Hepatocyte (in vitro differentiated cells): ENCODE measurements at regions not wholly inside any gene's neighbourhood (a gene's known extent, or its start where the extent isn't known, plus 50 kb on each side); places are given as distances from the start of the nearest gene placed in this dataset.

Experiments
- DNase-seq: peaks from one replicate; pipeline ENCODE4 v3.0.0-alpha.2; 2016; ENCODE audit warnings: low spot score
- H2AFZ ChIP-seq: fragments of 200-600 bp; sonication (generic); 2 replicates; pipeline ENCODE4 v1.6.0; 2016; ENCODE audit warnings: antibody characterized with exemption, mild to moderate bottlenecking
- H3K27ac ChIP-seq: fragments of 200-600 bp; sonication (generic); 2 replicates; pipeline ENCODE4 v1.5.1; 2016; ENCODE audit warnings: mild to moderate bottlenecking
- H3K27me3 ChIP-seq: fragments of 200-600 bp; sonication (generic); 2 replicates; pipeline ENCODE4 v1.6.1; 2016
- H3K36me3 ChIP-seq: fragments of 200-600 bp; sonication (generic); replicated peaks from 2 replicates; pipeline ENCODE4 v1.5.1; 2016; ENCODE audit warnings: low read depth; ENCODE audit not compliant: insufficient read depth
- H3K4me1 ChIP-seq: fragments of 200-600 bp; sonication (generic); 2 replicates; pipeline ENCODE4 v1.5.1; 2016; ENCODE audit warnings: mild to moderate bottlenecking, moderate library complexity; ENCODE audit not compliant: insufficient read depth
- H3K4me2 ChIP-seq: fragments of 200-600 bp; sonication (generic); 2 replicates; pipeline ENCODE4 v1.6.0; 2016
- H3K4me3 ChIP-seq: fragments of 200-600 bp; sonication (generic); 2 replicates; pipeline ENCODE4 v1.5.1; 2016; ENCODE audit warnings: mild to moderate bottlenecking
- H3K79me2 ChIP-seq: fragments of 200-600 bp; sonication (generic); 2 replicates; pipeline ENCODE4 v1.6.0; 2017; ENCODE audit warnings: mild to moderate bottlenecking
- H3K9me2 ChIP-seq: fragments of 200-600 bp; sonication (generic); replicated peaks from 2 replicates; pipeline ENCODE4 v1.6.0; 2017; ENCODE audit warnings: mild to moderate bottlenecking; ENCODE audit not compliant: insufficient read depth
- H3K9me3 ChIP-seq: fragments of 200-600 bp; sonication (generic); 2 replicates; pipeline ENCODE4 v1.5.1; 2016; ENCODE audit warnings: low read depth, mild to moderate bottlenecking
- H4K20me1 ChIP-seq: fragments of 200-600 bp; sonication (generic); 2 replicates; pipeline ENCODE4 v1.6.0; 2016; ENCODE audit warnings: mild to moderate bottlenecking; ENCODE audit not compliant: insufficient read depth, poor library complexity, severe bottlenecking
- EZH2 ChIP-seq: fragments of 200-600 bp; sonication (generic); IDR thresholded peaks from 2 replicates; pipeline ENCODE4 v1.6.1; 2016; ENCODE audit warnings: antibody characterized with exemption, mild to moderate bottlenecking, borderline replicate concordance
- EZH2phosphoT487 ChIP-seq: fragments of 200-600 bp; sonication (generic); IDR thresholded peaks from one replicate; pipeline ENCODE4 v1.6.1; 2018; ENCODE audit warnings: antibody characterized with exemption, mild to moderate bottlenecking, low read depth, moderate library complexity; ENCODE audit not compliant: unreplicated experiment, severe bottlenecking
- WGBS: methylation state at CpG from one replicate; pipeline ENCODE4 v1.1.6; 2016; ENCODE audit warnings: low lambda C conversion rate; ENCODE audit errors: missing lambda C conversion rate; 5-methylcytosine and 5-hydroxymethylcytosine counted together
- TF ChIP-seq, protein P1 (sequence below): fragments of 200-600 bp; sonication (generic); IDR thresholded peaks from 2 replicates; pipeline ENCODE4 v1.5.1; 2016; ENCODE audit warnings: antibody characterized with exemption, mild to moderate bottlenecking; ENCODE audit not compliant: poor library complexity

DNA sequence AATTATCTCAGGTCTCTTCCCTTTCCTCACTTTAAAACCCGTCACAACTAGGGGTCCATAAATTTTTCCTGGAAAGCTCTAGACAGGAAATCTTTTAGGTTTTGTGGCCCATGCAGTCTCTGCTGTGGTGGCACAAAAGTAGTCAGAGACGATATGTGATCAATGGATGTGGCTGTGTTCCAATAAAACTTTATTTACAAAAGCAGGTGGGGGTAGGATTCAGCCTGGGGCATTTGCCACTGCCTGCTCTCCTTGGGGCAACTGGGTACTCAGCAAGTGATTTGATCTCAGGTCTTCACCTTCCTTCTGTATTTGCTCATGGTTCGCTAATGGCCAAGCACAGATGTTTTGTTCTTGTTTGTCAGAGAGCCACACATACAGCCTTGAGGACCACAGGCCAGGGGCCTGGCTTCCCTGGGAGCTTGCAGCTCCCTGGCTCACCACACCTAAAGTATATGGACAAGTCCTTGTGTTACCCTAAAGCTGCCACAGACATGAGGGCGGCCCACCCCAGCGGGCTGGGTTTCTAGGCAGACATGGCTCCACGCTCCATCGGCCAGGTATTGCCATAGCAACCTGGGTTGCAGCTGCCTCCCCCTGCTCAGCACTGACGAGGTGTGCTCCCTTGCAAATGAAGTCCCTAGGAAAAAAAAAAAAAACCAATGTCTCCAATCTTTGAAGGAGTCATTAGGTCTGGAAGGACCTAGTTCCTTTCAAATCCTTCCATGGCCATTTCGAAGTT is 89.7 kb upstream of the YWHAQ start:
- Histone ChIP-seq H3K79me2 (no peaks in the 10 kb centered on the region), H3K27ac (no peak overlapping the region), H3K36me3 (no peaks in the 10 kb centered on the region), H3K4me1 (no peaks in the 10 kb centered on the region), H4K20me1 (no peaks in the 10 kb centered on the region), H3K9me2 (no peaks in the 10 kb centered on the region), H2AFZ (no peak overlapping the region), H3K4me2 (no peak overlapping the region), H3K9me3 (no peaks in the 10 kb centered on the region), H3K27me3 (no peaks in the 10 kb centered on the region), H3K4me3 (no peak overlapping the region)
- no peak for DNase-seq
- WGBS: 95% methylated on average over 9 of the region's 9 CpGs
- TF ChIP-seq, protein P1, sequence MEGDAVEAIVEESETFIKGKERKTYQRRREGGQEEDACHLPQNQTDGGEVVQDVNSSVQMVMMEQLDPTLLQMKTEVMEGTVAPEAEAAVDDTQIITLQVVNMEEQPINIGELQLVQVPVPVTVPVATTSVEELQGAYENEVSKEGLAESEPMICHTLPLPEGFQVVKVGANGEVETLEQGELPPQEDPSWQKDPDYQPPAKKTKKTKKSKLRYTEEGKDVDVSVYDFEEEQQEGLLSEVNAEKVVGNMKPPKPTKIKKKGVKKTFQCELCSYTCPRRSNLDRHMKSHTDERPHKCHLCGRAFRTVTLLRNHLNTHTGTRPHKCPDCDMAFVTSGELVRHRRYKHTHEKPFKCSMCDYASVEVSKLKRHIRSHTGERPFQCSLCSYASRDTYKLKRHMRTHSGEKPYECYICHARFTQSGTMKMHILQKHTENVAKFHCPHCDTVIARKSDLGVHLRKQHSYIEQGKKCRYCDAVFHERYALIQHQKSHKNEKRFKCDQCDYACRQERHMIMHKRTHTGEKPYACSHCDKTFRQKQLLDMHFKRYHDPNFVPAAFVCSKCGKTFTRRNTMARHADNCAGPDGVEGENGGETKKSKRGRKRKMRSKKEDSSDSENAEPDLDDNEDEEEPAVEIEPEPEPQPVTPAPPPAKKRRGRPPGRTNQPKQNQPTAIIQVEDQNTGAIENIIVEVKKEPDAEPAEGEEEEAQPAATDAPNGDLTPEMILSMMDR: no peak
- no peak for TF ChIP-seq EZH2
- TF ChIP-seq EZH2phosphoT487: no peak

- DNase-seq: no peak
- no peaks in the 10 kb centered on the region for H4K20me1 ChIP-seq
- no peak overlapping the region for H3K27ac ChIP-seq
- WGBS: 79% methylated on average over 7 of the region's 7 CpGs
- no peaks in the 10 kb centered on the region for H3K36me3 ChIP-seq
- no peaks in the 10 kb centered on the region for H3K9me3 ChIP-seq
- H3K79me2 ChIP-seq: no peaks in the 10 kb centered on the region
- H3K27me3 ChIP-seq: no peaks in the 10 kb centered on the region
- H3K4me3 ChIP-seq: no peak overlapping the region
- no peaks in the 10 kb centered on the region for H3K4me1 ChIP-seq
- no peaks in the 10 kb centered on the region for H3K9me2 ChIP-seq
- H2AFZ ChIP-seq: no peak overlapping the region
- H3K4me2 ChIP-seq: no peak overlapping the region
- TF ChIP-seq EZH2phosphoT487 (no peak), EZH2 (no peak)
- TF ChIP-seq, protein P1: no peak
These were observed 90.5 kb upstream of the YWHAQ start for GRCh38 chr2:9721344-9721743.

DNA sequence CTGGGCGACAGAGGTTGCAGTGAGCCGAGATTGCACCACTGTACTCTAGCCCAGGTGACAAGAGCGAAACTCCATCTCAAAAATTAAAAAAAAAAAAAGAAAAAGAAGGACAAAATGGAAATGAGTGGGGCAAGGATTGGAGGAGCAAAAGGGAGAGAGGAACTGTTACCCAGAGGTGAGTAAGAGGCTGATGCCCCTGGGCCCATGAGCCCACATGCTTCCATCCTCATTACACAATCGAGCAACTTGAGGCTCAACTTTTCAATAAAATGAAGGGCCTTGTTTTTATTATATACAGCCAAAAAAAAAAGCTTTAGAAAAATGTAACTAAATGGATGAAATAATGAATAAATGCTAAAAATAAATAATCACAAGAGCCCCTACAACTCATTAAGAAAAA is 91.7 kb upstream of the YWHAQ start:
- DNase-seq: no peak
- no peaks in the 10 kb centered on the region for H3K36me3 ChIP-seq
- no peaks in the 10 kb centered on the region for H4K20me1 ChIP-seq
- no peaks in the 10 kb centered on the region for H3K9me3 ChIP-seq
- no peak overlapping the region for H3K4me3 ChIP-seq
- H3K4me2 ChIP-seq: no peak overlapping the region
- 97% methylated on average over 3 of the region's 4 CpGs for WGBS
- H3K9me2 ChIP-seq: no peaks in the 10 kb centered on the region
- H2AFZ ChIP-seq: no peak overlapping the region
- H3K27me3 ChIP-seq: no peaks in the 10 kb centered on the region
- H3K79me2 ChIP-seq: no peaks in the 10 kb centered on the region
- no peak for TF ChIP-seq EZH2
- TF ChIP-seq, protein P1: no peak
- TF ChIP-seq EZH2phosphoT487: no peak
- H3K4me1 ChIP-seq: no peaks in the 10 kb centered on the region
- H3K27ac ChIP-seq: no peak overlapping the region

GRCh38 chr2:9724565-9724964 is 93.8 kb upstream of the YWHAQ start:
- no peaks in the 10 kb centered on the region for H3K9me2 ChIP-seq
- no peak overlapping the region for H3K4me3 ChIP-seq
- no peak overlapping the region for H3K4me2 ChIP-seq
- H3K27me3 ChIP-seq: no peaks in the 10 kb centered on the region
- no peaks in the 10 kb centered on the region for H3K36me3 ChIP-seq
- H3K27ac ChIP-seq: no peak overlapping the region
- TF ChIP-seq, protein P1: no peak
- TF ChIP-seq EZH2phosphoT487 (no peak), EZH2 (no peak)
- 95% methylated on average over 11 of the region's 11 CpGs for WGBS
- H4K20me1 ChIP-seq: no peaks in the 10 kb centered on the region
- no peak overlapping the region for H2AFZ ChIP-seq
- no peaks in the 10 kb centered on the region for H3K9me3 ChIP-seq
- no peak for DNase-seq
- H3K4me1 ChIP-seq: no peaks in the 10 kb centered on the region
- H3K79me2 ChIP-seq: no peaks in the 10 kb centered on the region
